HG02885 (cell line): ENCODE measurements at regions not wholly inside any gene's neighbourhood (a gene's known extent, or its start where the extent isn't known, plus 50 kb on each side); places are given as distances from the start of the nearest gene placed in this dataset.
"Not testable (repeated sequence)": the region's sequence is repeated elsewhere in the genome, so short reads cannot be mapped to it uniquely, and the experiment has no call there.

Source experiments
- ATAC-seq: cut with Tn5 transposase; IDR thresholded peaks from one replicate; pipeline ENCODE4 v1.9.1; 2021; ENCODE audit warnings: mild to moderate bottlenecking; ENCODE audit not compliant: unreplicated experiment, poor library complexity

DNA sequence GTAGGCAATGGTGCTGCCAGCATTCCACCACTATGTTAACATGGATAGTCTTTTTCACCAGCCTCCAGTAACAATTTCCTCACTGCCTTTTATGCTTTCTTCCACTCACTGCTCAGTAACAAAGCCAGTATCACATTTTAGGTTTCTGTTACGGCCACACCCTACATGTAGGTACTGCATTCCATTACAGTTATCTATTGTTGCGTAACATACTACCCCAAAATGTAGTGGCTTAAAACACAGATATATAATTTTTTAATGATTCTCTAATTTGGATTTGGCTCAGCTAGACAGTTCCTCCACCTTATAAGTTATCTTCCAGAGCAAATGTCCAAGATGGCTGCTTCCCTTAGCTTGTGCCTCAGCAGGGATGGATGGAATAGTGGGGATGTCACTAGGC is 498.7 kb upstream of the ACVR2A start:
- no peak for ATAC-seq

DNA sequence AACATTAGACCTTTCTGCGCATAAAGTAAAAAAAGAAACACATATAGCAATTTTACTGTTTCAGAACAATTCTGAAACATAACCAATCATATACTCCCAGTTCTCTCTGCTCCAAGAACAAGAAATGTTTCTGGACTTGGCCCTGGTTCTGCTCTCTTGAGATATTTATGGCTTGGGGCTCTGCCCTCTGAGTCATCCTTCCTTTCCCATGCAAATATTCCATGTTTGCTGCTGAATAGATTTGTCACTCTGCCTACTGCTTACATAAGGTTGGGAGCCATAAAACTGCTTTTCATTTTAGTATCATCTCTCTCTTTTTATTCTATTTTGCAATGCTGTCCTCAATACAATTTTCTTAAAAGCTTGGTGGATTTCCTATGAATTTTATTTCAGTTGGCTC is 499.6 kb upstream of the ACVR2A start:
- ATAC-seq, result no peak

DNA sequence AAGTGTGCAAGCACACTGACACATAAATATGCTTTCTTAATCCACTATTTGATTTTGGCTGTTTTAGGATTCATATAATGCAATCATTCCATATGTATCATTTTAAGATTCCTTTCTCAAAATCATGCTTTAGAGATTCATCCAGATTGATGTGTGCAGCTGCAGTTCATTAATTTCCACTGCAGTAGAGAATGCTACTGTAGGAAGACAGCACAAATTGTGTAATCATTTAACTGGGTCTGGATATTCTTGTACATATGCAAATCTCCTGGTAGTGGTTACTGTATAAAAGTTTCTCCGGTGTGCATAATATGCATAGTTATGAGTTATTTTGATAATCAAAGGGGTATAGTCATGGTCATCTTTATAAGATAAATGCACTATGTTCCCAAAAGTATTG is 502.5 kb upstream of the ACVR2A start:
- no peak for ATAC-seq

GRCh38 chr2:147331790-147332419 is 512.9 kb upstream of the ACVR2A start:
- peak; percentile 67 for ATAC-seq

- ATAC-seq, result no peak
Observed at GRCh38 chr2:147330925-147331324, 513.9 kb upstream of the ACVR2A start.

DNA sequence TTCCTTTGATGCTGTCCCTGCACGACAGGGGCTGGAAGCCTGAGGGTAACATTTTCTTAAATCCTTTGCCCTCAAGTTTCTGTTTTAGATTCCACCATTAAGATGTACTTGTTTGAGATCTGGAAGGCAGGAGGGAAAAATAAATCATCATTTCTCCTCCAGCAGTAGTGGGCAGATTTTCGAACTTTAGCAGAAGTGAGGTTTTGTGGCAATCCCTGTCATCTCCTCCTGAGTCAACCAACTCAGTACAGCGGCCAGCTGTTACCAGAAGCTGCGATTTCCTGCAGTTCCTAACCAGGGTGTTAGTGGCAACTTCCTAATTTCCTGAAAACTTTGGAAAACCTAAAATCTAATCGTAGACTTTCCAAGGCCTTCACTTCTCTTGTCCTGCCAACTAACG is 517.2 kb upstream of the ACVR2A start:
- peak; percentile 65 for ATAC-seq

DNA sequence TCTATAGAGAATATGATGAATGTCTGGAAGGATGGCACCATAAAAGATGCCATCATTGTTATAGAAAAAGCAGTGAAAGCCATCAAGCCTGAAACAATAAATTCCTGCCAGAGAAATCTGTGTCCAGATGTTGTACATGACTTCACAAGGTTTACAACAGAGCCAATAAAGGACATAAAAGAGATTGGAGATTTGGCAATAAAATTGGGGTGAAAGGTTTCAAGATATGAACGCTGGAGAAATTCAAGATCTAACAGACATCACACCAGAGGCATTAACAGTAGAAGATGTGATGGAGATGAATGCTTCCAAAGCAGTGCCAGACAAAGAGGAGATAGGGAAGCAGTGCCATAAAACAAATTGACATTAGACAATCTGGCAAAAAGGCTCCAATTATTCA is 518.8 kb upstream of the ACVR2A start:
- no peak for ATAC-seq

GRCh38 chr2:147320146-147320545 is 524.7 kb upstream of the ACVR2A start:
- no peak for ATAC-seq

- no peak for ATAC-seq
Observed at GRCh38 chr2:147311058-147311430, 533.8 kb upstream of the ACVR2A start.

DNA sequence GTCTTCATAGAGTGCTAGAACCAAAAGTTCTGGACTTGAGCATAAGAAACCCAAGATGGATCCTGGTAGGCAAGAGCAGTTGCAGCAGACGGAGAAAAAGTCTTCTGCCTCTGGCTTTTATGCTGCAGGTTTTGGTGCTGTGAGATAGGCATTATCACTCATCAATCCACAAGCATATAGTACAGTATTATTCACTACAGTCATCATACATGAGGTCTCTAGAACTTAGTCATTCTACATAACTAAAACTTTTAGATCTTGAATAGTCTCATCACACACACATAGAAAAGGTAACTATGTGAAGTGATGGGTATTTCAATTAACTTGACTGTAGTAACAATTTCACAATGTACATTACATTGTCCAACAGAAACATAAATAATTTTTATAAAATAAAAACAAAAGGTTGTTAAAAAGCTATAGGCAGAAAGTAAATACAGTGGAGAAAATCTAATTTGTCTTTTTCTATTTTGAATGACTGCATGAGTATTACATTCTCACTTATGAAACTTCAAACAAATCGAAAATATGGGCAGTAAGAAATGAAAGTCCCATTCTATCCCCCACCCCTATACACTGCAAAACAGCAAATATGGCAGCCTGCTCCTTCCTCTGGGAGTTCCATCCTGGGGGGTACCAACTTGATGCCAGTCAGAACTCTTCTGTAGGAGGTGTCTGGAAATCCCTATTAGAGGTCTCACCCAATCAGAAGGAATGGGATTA is 534.3 kb upstream of the ACVR2A start:
- ATAC-seq, result no peak

DNA sequence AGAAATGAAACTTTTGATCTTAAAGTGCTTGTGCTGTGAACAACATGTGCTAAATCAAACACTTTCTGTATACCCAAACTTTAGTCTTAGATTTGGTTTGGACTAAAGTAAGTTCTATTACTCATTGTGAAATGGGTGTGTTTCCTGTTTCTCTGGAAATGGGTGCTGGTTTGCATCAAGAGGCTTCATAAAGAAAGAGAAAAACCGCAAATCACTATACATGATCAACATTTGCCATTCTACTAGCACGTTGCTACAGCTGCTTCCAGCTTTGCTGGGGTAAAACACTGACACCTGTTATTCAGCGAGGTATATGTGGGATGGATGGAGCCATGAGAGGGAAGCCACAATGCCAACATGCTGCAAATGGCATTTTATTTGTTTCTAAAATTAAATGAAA is 547.0 kb upstream of the ACVR2A start:
- ATAC-seq, result peak; percentile 95

DNA sequence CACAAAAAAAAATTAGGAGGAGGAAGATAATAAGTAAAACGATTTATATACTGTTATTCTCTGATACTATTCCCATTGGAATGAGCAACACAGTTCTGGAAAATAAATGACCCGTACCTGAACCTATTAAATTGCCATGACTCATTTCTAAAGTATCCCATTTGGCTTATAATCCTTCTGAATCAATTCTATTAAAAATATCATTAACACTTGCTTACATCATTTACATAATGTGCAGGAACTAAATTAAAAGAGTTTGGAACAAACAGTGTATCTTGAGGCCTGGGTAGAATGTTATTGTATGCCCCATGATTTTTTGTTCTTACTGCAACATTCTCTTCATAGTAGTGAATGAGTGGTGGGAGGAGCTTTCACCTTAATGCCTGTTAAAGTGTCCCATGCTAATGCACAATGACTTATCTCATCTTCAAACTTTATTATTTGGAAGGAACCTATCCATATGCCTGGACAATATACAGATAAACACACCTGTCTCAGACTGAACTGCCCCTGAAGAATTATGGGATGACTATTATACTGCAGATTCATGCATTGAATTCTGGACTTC is 549.9 kb upstream of the ACVR2A start:
- ATAC-seq, result no peak

DNA sequence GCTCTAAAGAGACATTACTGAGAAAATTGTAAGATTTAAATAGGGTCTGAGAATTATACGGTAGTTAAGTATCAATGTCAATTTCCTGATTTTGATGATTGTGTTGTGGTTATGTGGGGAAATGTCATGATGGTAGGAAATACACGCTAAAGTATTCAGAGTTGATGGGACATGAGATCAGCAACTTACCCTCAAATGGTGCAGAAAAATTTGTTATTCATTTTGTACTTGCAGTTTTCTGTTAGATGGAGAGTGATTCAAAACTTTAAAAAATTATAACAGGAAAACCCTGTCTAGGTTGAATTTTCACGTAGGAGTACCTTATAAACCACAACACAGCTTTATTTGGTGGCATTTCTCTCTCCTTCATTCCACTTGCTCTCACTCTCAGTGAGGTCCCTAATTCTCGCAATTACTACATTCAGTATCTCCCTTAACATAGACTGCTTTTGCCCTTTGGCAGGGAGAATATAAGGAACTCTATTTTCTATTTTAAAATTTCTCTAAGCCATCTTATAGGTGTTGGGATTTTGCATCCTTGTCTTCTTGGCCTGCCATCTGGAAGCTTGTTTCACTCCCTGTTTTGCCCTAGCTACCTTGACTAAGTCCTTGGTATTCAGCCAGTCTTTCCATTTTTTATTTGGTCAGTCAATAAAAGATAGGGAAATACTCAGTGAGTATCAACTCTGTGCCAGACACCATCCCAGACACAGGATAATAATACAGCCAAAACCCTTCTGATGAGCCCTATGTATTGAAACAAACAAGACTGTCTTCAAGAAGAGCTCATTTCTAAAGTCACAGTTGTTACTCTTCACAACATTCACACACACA is 550.6 kb upstream of the ACVR2A start:
- no peak for ATAC-seq

DNA sequence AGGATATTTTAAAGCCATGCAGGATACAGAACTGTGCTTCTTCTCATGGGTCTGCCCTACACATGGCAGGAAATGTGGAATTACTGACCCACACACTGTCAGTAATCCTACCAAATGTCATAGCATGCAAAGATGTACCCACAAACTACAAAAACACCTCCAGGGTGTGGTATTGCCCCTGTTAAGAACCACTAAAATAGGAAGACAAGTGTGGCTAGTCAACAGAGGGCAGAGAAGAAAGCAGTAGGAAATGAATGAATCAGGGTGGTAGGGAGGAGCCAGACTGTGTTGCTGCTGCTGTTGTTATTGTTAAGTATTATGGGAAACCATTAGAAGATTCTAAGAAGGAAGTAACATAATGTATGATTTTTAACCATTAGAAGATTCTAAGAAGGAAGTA is 556.7 kb upstream of the ACVR2A start:
- ATAC-seq, result peak; percentile 45

- no peak for ATAC-seq
Observed at GRCh38 chr2:147275943-147276342, 568.9 kb upstream of the ACVR2A start.

DNA sequence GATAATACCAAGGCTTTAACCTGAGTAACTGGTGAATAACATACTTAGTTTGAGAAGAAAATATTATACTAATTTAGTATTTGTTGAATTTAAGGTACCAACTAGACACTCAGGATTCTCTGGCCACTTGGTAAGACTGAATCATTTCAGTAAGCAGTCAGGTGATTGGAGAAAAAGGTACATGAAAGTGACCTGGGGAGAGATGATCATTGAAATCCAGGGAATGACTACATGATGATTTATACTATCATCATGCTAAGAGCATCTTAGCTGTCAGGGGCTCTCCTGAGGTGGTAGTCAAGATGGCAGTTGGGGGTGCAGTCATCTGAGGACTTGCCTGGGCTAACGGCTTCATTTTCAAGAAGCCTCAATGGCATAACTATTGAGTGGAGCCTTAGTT is 571.2 kb upstream of the ACVR2A start:
- no peak for ATAC-seq

GRCh38 chr2:147273106-147273505 is 571.7 kb upstream of the ACVR2A start:
- no peak for ATAC-seq

DNA sequence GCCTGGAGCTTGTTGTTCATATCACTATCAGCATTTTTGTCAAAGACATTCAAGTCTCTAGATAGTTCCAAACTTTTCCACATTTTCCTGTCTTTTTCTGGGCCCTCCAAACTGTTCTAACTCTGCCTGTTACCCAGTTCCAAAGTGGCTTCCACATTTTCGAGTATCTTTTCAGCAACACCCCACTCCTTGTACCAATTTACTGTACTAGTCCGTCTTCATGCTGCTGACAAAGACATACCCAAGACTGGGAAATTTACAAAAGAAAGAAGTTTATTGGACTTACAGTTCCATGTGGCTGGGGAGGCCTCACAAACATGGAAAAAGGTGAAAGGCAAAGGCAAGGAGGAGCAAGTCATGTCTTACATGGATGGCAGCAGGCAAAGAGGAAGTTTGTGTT is 575.2 kb upstream of the ACVR2A start:
- not testable (repeated sequence) for ATAC-seq

- no peak for ATAC-seq
Observed at GRCh38 chr2:147260241-147260640, 584.6 kb upstream of the ACVR2A start.

DNA sequence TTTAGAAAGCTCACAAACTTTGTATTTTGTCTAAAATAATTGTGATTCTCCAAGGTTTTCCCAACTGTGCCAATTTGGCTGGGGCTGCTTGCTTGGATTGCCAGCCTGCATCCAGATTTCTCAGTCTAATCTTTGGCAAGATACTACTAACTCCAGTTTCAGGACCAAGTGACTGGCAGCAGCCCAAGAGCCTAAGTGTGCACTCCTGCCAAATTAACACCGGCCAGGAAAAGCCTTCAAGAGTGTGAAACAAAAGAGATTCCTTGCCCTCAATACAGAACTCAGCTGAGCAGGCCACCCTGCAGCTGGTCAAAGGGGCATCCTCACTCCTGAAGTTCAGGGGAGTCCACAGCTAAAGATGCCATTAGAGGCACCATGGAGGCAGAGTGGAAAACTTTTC is 589.0 kb upstream of the ACVR2A start:
- ATAC-seq, result no peak
